ENCODE measurements at regions not wholly inside any gene's neighbourhood (a gene's known extent, or its start where the extent isn't known, plus 50 kb on each side); places are given as distances from the start of the nearest gene placed in this dataset.

GRCh38 chr18:22074282-22075070, 94.9 kb upstream of the GATA6 start:
- no peak for DNase-seq

GRCh38 chr18:22080035-22080434, 89.4 kb upstream of the GATA6 start:
- no peak for DNase-seq

- no peak for DNase-seq
Measured at GRCh38 chr18:22082408-22082807, 87.0 kb upstream of the GATA6 start.

- no peak for DNase-seq
Measured at GRCh38 chr18:22084547-22084946, 84.8 kb upstream of the GATA6 start.

- DNase-seq, result no peak
Measured at GRCh38 chr18:22086973-22087372, 82.4 kb upstream of the GATA6 start.

GRCh38 chr18:22088029-22088428, 81.4 kb upstream of the GATA6 start:
- peak in 1 of 2 donors; percentile 5 for DNase-seq

GRCh38 chr18:22088996-22089640, 80.3 kb upstream of the GATA6 start:
- no peak for DNase-seq

GRCh38 chr18:22091341-22091740, 78.0 kb upstream of the GATA6 start:
- no peak for DNase-seq

GRCh38 chr18:22093731-22094357, 75.5 kb upstream of the GATA6 start:
- DNase-seq, result no peak

GRCh38 chr18:22094358-22094734, 75.0 kb upstream of the GATA6 start:
- no peak for DNase-seq

GRCh38 chr18:22098563-22098989, 70.8 kb upstream of the GATA6 start:
- peak; percentile 62 to 73 for DNase-seq

- no peak for DNase-seq
Measured at GRCh38 chr18:22099925-22100324, 69.5 kb upstream of the GATA6 start.

- no peak for DNase-seq
Measured at GRCh38 chr18:22101731-22102130, 67.7 kb upstream of the GATA6 start.

GRCh38 chr18:22102953-22103646, 66.3 kb upstream of the GATA6 start:
- DNase-seq, result no peak

GRCh38 chr18:22103647-22104031, 65.8 kb upstream of the GATA6 start:
- no peak for DNase-seq

- no peak for DNase-seq
Measured at GRCh38 chr18:22106536-22107292, 62.7 kb upstream of the GATA6 start.

- no peak for DNase-seq
Measured at GRCh38 chr18:22108674-22109073, 60.7 kb upstream of the GATA6 start.

- DNase-seq, result no peak
Measured at GRCh38 chr18:22109535-22109934, 59.9 kb upstream of the GATA6 start.

- no peak for DNase-seq
Measured at GRCh38 chr18:22110461-22110924, 58.9 kb upstream of the GATA6 start.

- no peak for DNase-seq
Measured at GRCh38 chr18:22112215-22112614, 57.2 kb upstream of the GATA6 start.

GRCh38 chr18:22113144-22113844, 56.1 kb upstream of the GATA6 start:
- DNase-seq, result no peak

Data from inflammatory macrophage treated with lipopolysaccharide for 1 hour (primary cell).